NAMALWA (cell line): ENCODE measurements at regions not wholly inside any gene's neighbourhood (a gene's known extent, or its start where the extent isn't known, plus 50 kb on each side); places are given as distances from the start of the nearest gene placed in this dataset.

Experiments used
- DNase-seq: peaks from one replicate; pipeline ENCODE4 v3.0.0-alpha.2; 2015; ENCODE audit warnings: low spot score

GRCh38 chr11:28536504-28537267 lies 428.5 kb downstream of the METTL15 start:
- no peak for DNase-seq

DNA sequence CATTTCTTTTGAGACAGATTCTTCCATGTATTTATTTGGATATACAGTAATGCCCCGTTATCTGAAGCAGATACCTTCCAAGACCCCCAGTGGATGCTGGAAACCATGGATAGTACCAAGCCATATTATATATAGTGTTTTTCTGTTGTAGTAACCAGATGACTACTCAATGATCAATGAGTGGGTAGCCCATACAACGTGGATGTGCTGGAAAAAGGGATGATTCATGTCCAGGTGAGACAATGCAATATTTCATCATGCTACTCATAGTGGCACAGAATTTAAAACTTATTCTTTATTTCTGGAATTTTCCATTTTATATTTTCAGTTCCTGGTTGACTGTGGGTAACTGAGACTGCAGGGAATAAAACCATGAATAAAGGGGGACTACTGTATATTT lies 427.5 kb downstream of the METTL15 start:
- no peak for DNase-seq

- DNase-seq, result peak; percentile 61
Measured at GRCh38 chr11:28529540-28530410, 421.6 kb downstream of the METTL15 start.

GRCh38 chr11:28529046-28529445 lies 420.9 kb downstream of the METTL15 start:
- no peak for DNase-seq

- no peak for DNase-seq
Measured at GRCh38 chr11:28528217-28528616, 420.0 kb downstream of the METTL15 start.

- DNase-seq, result no peak
Measured at GRCh38 chr11:28526406-28526751, 418.2 kb downstream of the METTL15 start.

DNA sequence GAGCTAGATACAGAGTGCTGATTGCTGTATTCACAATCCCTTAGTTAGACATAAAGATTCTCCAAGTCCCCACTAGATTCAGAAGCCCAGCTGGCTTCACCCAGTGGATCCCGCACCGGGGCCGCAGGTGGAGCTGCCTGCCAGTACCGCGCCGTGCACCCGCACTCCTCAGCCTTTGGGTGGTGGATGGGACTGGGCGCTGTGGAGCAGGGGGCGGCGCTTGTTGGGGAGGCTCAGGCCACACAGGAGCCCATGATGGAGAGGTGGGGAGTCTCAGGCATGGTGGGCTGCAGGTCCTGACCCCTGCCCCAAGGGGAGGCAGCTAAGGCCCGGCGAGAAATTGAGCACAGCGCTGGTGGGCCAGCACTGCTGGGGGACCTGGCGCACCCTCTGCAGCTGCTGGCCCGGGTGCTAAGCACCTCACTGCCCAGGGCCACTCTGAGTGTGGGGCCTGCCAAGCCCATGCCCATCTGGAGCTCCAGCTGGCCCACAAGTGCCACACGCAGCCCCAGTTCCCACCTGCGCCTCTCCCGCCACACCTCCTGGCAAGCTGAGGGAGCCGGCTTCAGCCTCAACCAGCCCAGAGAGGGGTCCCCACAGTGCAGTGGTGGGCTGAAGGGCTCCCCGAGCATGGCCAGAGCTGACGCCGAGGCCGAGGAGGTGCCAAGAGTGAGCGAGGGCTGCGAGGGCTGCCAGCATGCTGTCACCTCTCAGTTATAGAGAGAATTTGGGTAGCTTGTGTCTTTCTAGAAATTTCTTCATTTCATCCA lies 417.6 kb downstream of the METTL15 start:
- no peak for DNase-seq

- DNase-seq, result no peak
Measured at GRCh38 chr11:28524098-28524497, 415.9 kb downstream of the METTL15 start.

DNA sequence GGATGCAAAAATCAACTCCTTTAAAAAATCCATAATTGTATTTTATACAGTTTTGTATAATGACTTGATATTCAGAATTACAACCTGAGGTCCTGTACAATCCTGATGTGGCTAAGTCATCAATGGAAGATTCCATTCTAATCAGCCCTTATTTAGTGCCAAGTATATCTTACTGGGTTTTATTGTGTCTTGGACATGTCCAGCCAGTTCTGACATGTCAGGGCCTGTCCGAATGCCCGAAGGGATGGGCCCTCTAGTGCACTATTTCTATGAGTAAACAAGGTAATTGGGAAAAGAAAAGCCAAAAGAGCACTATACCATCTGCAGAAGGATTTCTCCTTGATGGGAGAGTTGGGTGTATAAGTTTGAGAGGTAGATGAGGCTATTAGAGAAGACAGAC lies 412.9 kb downstream of the METTL15 start:
- DNase-seq, result no peak

GRCh38 chr11:28520291-28520690 lies 412.1 kb downstream of the METTL15 start:
- DNase-seq, result no peak

DNA sequence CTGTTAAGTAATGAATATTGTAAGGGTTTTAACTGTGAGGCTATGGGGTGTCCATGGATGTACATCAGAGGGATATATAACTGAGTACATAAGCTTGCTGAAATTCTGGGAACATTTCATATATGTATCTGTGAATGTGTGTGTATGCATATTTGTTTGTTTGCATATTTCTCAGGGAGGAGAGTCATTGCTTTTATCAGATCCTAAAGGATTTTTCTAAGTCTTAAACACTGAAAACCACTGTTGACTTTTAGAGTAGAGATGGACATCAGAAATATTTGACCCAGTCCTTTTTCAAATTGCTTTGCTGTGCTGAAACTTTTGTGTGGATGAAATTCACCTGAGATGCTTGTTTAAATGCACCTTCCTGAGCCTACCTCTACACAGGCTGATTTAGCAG lies 410.6 kb downstream of the METTL15 start:
- no peak for DNase-seq

- DNase-seq, result no peak
Measured at GRCh38 chr11:28517621-28518020, 409.4 kb downstream of the METTL15 start.

- DNase-seq, result no peak
Measured at GRCh38 chr11:28514391-28514790, 406.2 kb downstream of the METTL15 start.

DNA sequence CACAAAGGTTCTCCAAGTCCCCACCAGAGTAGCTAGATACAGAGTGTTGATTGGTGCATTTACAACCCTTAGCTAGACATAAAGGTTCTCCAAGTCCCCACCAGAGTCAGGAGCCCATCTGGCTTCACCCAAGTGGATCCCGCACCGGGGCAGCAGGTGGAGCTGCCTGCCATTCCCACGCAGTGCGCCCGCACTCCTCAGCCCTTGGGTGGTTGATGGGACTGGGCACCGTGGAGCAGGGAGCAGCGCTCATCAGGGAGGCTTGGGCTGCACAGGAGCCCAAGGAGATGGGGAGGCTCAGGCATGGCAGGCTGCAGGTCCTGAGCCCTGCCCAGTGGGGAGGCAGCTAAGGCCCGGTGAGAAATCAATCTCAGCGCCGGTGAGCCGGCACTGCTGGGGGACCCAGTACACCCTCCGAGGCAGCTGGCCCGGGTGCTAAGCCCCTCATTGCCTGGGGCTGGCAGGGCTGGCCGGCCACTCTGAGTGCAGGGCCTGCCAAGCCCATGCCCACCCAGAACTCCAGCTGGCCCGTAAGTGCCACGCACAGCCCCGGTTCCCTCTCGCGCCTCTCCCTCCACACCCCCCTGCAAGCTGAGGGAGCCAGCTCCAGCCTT lies 404.1 kb downstream of the METTL15 start:
- DNase-seq, result no peak

GRCh38 chr11:28505232-28505631 lies 397.0 kb downstream of the METTL15 start:
- DNase-seq, result no peak

DNA sequence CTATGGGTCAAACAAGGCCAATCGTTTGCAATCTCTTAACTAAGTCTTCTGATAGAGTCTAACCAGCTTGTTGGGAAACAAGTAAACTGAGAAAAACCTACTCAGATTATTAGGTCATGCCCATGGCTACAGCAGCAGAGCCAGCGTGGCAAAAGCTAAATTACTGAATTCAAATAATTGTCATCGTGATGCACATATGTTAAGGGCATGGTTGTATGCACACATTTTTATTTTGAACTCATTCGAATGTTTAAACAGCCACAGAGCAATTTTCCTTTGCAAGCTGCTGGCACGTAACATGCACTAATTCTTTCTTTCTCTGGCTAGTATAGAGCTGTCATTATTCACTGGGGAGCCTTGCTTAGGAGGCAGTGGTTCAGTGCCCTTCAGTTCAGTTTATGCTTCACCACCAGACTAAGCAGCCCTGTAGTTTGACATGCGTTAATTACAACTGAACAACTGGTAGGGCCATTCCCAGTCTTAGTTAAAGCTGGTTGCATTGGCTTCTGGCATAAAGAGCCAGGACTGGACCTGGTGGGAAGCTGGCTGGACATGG lies 396.4 kb downstream of the METTL15 start:
- DNase-seq, result no peak

- DNase-seq, result no peak
Measured at GRCh38 chr11:28495333-28495732, 387.1 kb downstream of the METTL15 start.

DNA sequence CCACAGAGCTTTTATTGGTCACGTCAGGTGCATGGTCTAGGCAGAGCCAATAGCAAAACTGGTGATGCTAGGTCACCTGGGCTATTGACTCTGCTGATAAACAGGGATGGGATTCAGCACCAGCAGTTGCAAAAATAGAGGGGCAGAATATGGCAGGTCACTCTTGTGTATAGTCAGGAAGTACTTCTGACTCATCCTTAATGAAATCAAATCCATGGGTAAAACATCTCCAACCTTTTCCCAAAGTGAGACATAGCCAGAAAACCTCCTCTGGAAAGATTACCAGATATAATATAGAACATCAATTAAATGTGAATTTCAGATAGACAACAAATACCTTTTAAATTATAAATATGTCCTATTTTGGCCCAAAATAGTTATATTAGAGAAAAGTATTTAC lies 383.2 kb downstream of the METTL15 start:
- DNase-seq, result no peak

- DNase-seq, result no peak
Measured at GRCh38 chr11:28490773-28491382, 382.7 kb downstream of the METTL15 start.

DNA sequence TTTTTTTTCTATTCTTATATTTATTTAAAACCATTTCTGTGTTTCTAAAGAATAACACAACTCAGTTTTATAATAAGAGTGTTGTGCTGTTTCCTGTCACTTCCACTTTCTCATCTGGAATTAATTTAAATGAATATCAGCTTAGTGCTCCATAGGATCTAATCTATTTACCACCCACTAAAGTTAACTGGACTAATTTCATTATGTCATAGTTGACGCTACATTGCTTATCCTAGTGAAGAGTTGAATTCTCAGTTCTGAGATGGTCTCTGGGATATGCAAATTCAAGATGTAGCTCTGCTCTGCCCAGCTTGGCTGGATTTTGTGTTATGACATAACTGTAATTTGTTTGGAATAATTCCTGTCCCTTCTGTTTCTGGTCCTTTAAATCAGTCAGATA lies 380.1 kb downstream of the METTL15 start:
- DNase-seq, result no peak

DNA sequence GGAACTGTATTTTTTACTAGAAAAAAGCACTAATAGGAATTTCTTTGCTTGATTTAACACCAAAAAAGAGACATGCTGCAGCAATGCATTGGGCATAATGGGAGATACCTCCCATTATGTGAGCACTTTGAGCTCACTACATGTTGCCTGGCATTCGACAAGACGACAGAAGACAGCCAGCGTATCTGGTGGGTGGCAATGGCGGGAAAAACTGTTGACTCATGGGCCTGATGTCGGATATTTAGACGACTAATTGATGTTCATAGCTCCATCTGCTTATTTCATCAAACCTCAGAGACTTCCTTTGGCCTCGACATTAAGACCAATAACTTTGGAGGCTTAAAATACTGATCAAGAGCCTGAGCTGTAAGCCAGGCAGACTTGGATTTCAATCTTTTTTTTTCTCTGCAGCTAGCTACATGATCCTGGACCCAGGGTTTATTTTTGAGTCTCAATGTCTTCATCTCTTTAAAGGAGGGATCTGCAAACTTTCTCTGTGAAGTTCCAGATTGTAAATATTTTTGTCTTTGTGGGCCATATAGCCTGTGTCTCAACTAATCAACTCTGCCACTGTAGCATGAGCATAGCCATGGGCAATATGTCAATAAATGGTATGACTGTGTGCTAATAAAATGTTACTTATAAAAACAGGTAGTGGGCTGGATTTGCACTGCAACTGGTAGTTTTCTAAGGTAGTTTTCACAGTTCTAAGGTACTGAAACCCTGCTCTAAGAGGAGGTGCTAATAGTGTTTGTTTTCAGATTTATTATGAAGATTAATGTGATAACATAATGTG lies 375.1 kb downstream of the METTL15 start:
- DNase-seq, result no peak
